ENCODE measurements at regions not wholly inside any gene's neighbourhood (a gene's known extent, or its start where the extent isn't known, plus 50 kb on each side); places are given as distances from the start of the nearest gene placed in this dataset.

- peak overlapping the region in 1 of 4 donors; percentile 46 for H3K27ac ChIP-seq
Measured at GRCh38 chr6:113650610-113650979, 206.6 kb upstream of the MARCKS start.

GRCh38 chr6:113651120-113651519, 206.0 kb upstream of the MARCKS start:
- Histone ChIP-seq H3K9me3 (no peaks in the 10 kb centered on the region), H3K27me3 (no peaks in the 10 kb centered on the region), H3K4me1 (peaks cover 0 to 6% (median 1%) of the 10 kb centered on the region in 4 donors), H3K4me3 (no peak overlapping the region), H3K27ac (peak overlapping the region in 1 of 4 donors; percentile 46), H3K36me3 (no peaks in the 10 kb centered on the region)
- TF ChIP-seq POLR2A (IDR thresholded peaks at IDR 0.05) (no peak), CTCF (IDR thresholded peaks at IDR 0.05) (no peak)
- DNase-seq = peak in 2 of 3 donors; percentile 61 to 64

More at GRCh38 chr6:113650610-113650979, 206.6 kb upstream of the MARCKS start:
- no peak for DNase-seq
- Histone ChIP-seq H3K36me3 (no peaks in the 10 kb centered on the region), H3K27me3 (no peaks in the 10 kb centered on the region), H3K9me3 (no peaks in the 10 kb centered on the region), H3K4me1 (peaks cover 0 to 6% (median 3%) of the 10 kb centered on the region in 4 donors), H3K4me3 (no peak overlapping the region)
- TF ChIP-seq CTCF (IDR thresholded peaks at IDR 0.05) = no peak
- TF ChIP-seq POLR2A (IDR thresholded peaks at IDR 0.05) = no peak

- H3K4me1 ChIP-seq = peaks cover 0 to 6% (median 1%) of the 10 kb centered on the region in 4 donors
- H3K9me3 ChIP-seq = no peaks in the 10 kb centered on the region
- H3K27ac ChIP-seq = peak overlapping the region in 1 of 4 donors; percentile 46
- TF ChIP-seq POLR2A (IDR thresholded peaks at IDR 0.05) (no peak), CTCF (IDR thresholded peaks at IDR 0.05) (no peak)
- no peak for DNase-seq
- H3K4me3 ChIP-seq = no peak overlapping the region
- H3K36me3 ChIP-seq = no peaks in the 10 kb centered on the region
- H3K27me3 ChIP-seq = no peaks in the 10 kb centered on the region
Measured at GRCh38 chr6:113651920-113652319, 205.2 kb upstream of the MARCKS start.

GRCh38 chr6:113653275-113653674, 203.9 kb upstream of the MARCKS start:
- Histone ChIP-seq H3K27me3 (no peaks in the 10 kb centered on the region), H3K36me3 (no peaks in the 10 kb centered on the region), H3K4me3 (no peak overlapping the region), H3K27ac (no peak overlapping the region), H3K4me1 (peaks cover 0 to 6% (median 1%) of the 10 kb centered on the region in 4 donors), H3K9me3 (no peaks in the 10 kb centered on the region)
- TF ChIP-seq CTCF (IDR thresholded peaks at IDR 0.05) = no peak
- no peak for TF ChIP-seq POLR2A (IDR thresholded peaks at IDR 0.05)
- DNase-seq = no peak

GRCh38 chr6:113654396-113654795, 202.7 kb upstream of the MARCKS start:
- H3K4me1 ChIP-seq = peaks cover 0 to 6% (median 1%) of the 10 kb centered on the region in 4 donors
- H3K36me3 ChIP-seq = no peaks in the 10 kb centered on the region
- H3K27me3 ChIP-seq = no peaks in the 10 kb centered on the region
- TF ChIP-seq CTCF (IDR thresholded peaks at IDR 0.05) = no peak
- DNase-seq = peak in 1 of 3 donors; percentile 61
- H3K4me3 ChIP-seq = no peak overlapping the region
- H3K9me3 ChIP-seq = no peaks in the 10 kb centered on the region
- no peak overlapping the region for H3K27ac ChIP-seq

- no peaks in the 10 kb centered on the region for H3K9me3 ChIP-seq
- no peak for TF ChIP-seq CTCF (IDR thresholded peaks at IDR 0.05)
- no peak for TF ChIP-seq POLR2A (IDR thresholded peaks at IDR 0.05)
- peaks cover 0 to 3% (median 0%) of the 10 kb centered on the region in 4 donors for H3K4me1 ChIP-seq
- no peak overlapping the region for H3K4me3 ChIP-seq
- H3K36me3 ChIP-seq = no peaks in the 10 kb centered on the region
- no peaks in the 10 kb centered on the region for H3K27me3 ChIP-seq
- DNase-seq = no peak
- no peak overlapping the region for H3K27ac ChIP-seq
Measured at GRCh38 chr6:113655761-113656160, 201.4 kb upstream of the MARCKS start.
